GM23338 (cell line): ENCODE measurements at regions not wholly inside any gene's neighbourhood (a gene's known extent, or its start where the extent isn't known, plus 50 kb on each side); places are given as distances from the start of the nearest gene placed in this dataset.
"Not testable (repeated sequence)": the region's sequence is repeated elsewhere in the genome, so short reads cannot be mapped to it uniquely, and the experiment has no call there.

ENCODE experiments used
- CREB1 ChIP-seq: fragments of 250-450 bp; sonication (Bioruptor Pico); IDR thresholded peaks from 2 replicates; pipeline ENCODE4 v1.5.0; 2020; ENCODE audit warnings: low read depth, mild to moderate bottlenecking, moderate library complexity
- CTCF ChIP-seq, 2 experiments: fragments of 200-600 bp in 1 of 2; sonication (generic) in 1 of 2; conservative IDR thresholded peaks; 2 replicates each; pipeline versions ENCODE4 v1.5.1 to v1.6.1; 2016 to 2017; ENCODE audit warnings: antibody characterized with exemption in 2 of 2, low read depth in 2 of 2, mild to moderate bottlenecking in 2 of 2, moderate library complexity in 1 of 2
- ETS1 ChIP-seq: IDR thresholded peaks from 2 replicates; pipeline ENCODE4 v1.6.1; 2016; ENCODE audit warnings: antibody characterized with exemption
- EZH2 ChIP-seq: fragments of 200-600 bp; sonication (generic); IDR thresholded peaks from one replicate; pipeline ENCODE4 v1.8.0; 2017; ENCODE audit warnings: antibody characterized with exemption, mild to moderate bottlenecking, low read depth; ENCODE audit not compliant: unreplicated experiment
- EZH2phosphoT487 ChIP-seq: fragments of 200-600 bp; sonication (generic); IDR thresholded peaks from one replicate; pipeline ENCODE4 v1.8.1; 2018; ENCODE audit warnings: antibody characterized with exemption; ENCODE audit not compliant: unreplicated experiment
- JUNB ChIP-seq: IDR thresholded peaks from one replicate; pipeline ENCODE4 v1.6.1; 2016; ENCODE audit warnings: antibody characterized with exemption; ENCODE audit not compliant: unreplicated experiment
- NANOG ChIP-seq: IDR thresholded peaks from 2 replicates; pipeline ENCODE4 v1.6.1; 2016; ENCODE audit warnings: antibody characterized with exemption, borderline replicate concordance
- POLR2AphosphoS5 ChIP-seq: IDR thresholded peaks from 2 replicates; pipeline ENCODE4 v1.6.1; 2016; ENCODE audit warnings: antibody characterized with exemption, low read depth
- REST ChIP-seq: IDR thresholded peaks from one replicate; pipeline ENCODE4 v1.6.1; 2018; ENCODE audit warnings: antibody characterized with exemption; ENCODE audit not compliant: unreplicated experiment
- STAT1 ChIP-seq: IDR thresholded peaks from one replicate; pipeline ENCODE4 v1.6.1; 2016; ENCODE audit warnings: antibody characterized with exemption; ENCODE audit not compliant: unreplicated experiment
- ZNF114 ChIP-seq: fragments of 250-450 bp; sonication (Bioruptor Pico); IDR thresholded peaks from 2 replicates; pipeline ENCODE4 v1.5.0; 2020; ENCODE audit warnings: mild to moderate bottlenecking, moderate library complexity
- ZNF331 ChIP-seq: fragments of 250-450 bp; sonication (Bioruptor Pico); IDR thresholded peaks from 2 replicates; pipeline ENCODE4 v1.5.0; 2020; ENCODE audit warnings: low read depth, mild to moderate bottlenecking, moderate library complexity

DNA sequence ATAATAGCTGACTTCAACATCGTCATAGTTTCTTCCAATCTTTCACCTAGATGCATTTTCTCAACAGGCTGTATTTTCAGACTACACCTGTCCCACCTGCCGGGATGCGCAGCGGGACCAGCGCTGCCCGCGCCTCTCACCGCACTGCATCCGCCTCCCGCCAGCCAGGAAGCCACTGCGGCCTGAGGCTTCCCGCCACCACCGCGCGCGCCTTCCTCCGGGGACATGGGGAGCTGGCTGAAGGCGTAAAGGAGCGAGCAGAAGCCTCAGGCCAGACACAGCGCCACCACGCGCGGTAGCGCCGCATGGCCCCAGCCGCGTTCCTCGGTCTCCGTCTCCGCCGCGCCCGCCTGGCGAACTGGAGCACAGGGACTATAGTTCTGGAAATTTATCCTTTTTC lies 135.7 kb upstream of the TEKT4 start:
- TF ChIP-seq CTCF (conservative IDR thresholded peaks at IDR 0.05; ENCODE audit: low read depth in 2 of 2) = peak in 1 of 2 experiments; percentile 14; a peak in 1 of 4 replicates
- not testable (repeated sequence) for TF ChIP-seq EZH2; EZH2phosphoT487; REST; POLR2AphosphoS5; CREB1; NANOG; STAT1; JUNB; ZNF114 (CRISPR knock-in tag); ETS1; ZNF331 (CRISPR knock-in tag)
